Keratinocyte (primary cell): ENCODE measurements at regions not wholly inside any gene's neighbourhood (a gene's known extent, or its start where the extent isn't known, plus 50 kb on each side); places are given as distances from the start of the nearest gene placed in this dataset.

ENCODE experiments used
- CTCF ChIP-seq, 3 experiments: IDR thresholded peaks in 1 of 3; conservative IDR thresholded peaks in 1 of 3; optimal IDR thresholded peaks in 1 of 3; 2 replicates in 2 of 3; 3 replicates in 1 of 3; pipeline versions ENCODE3 to v1.5.1; 2011; ENCODE audit warnings: low read length in 3 of 3, mild to moderate bottlenecking in 3 of 3, moderate library complexity in 2 of 3, control low read depth in 1 of 3, inconsistent platforms in 1 of 3; ENCODE audit not compliant: insufficient read depth in 2 of 3; ENCODE audit errors: extremely low read depth in 1 of 3
- EZH2 ChIP-seq: IDR thresholded peaks from one replicate; pipeline ENCODE4 v1.6.1; 2012; ENCODE audit warnings: inconsistent platforms, mild to moderate bottlenecking, low read length, moderate library complexity

GRCh38 chr4:20418861-20419451 is 167.3 kb downstream of the SLIT2 start:
- TF ChIP-seq CTCF (optimal IDR thresholded peaks at IDR 0.05 in 1 of 3, IDR thresholded peaks at IDR 0.05 in 1 of 3, conservative IDR thresholded peaks at IDR 0.05 in 1 of 3; ENCODE audit: extremely low read depth in 1 of 3, insufficient read depth in 2 of 3, low read length in 3 of 3): peak in 2 of 3 experiments; percentile 23 to 46
- TF ChIP-seq EZH2: no peak
